ENCODE measurements at regions not wholly inside any gene's neighbourhood (a gene's known extent, or its start where the extent isn't known, plus 50 kb on each side); places are given as distances from the start of the nearest gene placed in this dataset.

- Histone ChIP-seq H4K20me1 (ENCODE audit: insufficient read depth, low read length) (no peaks in the 10 kb centered on the region), H3K9me2 (ENCODE audit: insufficient read depth, low read length) (no peaks in the 10 kb centered on the region), H3K36me3 (ENCODE audit: insufficient read depth, low read length) (no peaks in the 10 kb centered on the region), H3K9me3 (ENCODE audit: low read length) (no peaks in the 10 kb centered on the region), H3K4me2 (ENCODE audit: low read length) (no peak overlapping the region), H3K79me2 (ENCODE audit: insufficient read depth, low read depth, low read length) (no peaks in the 10 kb centered on the region), H3K27ac (ENCODE audit: low read depth, low read length, poor library complexity, severe bottlenecking) (no peak overlapping the region), H2AFZ (ENCODE audit: low read length) (no peak overlapping the region), H3K4me3 (ENCODE audit: low read depth, low read length, poor library complexity, severe bottlenecking) (no peak overlapping the region), H3K4me1 (ENCODE audit: insufficient read depth, low read length, poor library complexity, severe bottlenecking) (no peaks in the 10 kb centered on the region)
- intact Hi-C loops (cut with micrococcal nuclease; ENCODE audit: unreplicated experiment) = no loop called here
- no TSS peak for BruUV-seq (replicated peaks)
- ChIA-PET POLR2A (no interaction called here), CTCF (ENCODE audit: unreplicated experiment) (no interaction called here)
- no peak for DNase-seq (ENCODE audit: low spot score)
- TF ChIP-seq, protein P1, sequence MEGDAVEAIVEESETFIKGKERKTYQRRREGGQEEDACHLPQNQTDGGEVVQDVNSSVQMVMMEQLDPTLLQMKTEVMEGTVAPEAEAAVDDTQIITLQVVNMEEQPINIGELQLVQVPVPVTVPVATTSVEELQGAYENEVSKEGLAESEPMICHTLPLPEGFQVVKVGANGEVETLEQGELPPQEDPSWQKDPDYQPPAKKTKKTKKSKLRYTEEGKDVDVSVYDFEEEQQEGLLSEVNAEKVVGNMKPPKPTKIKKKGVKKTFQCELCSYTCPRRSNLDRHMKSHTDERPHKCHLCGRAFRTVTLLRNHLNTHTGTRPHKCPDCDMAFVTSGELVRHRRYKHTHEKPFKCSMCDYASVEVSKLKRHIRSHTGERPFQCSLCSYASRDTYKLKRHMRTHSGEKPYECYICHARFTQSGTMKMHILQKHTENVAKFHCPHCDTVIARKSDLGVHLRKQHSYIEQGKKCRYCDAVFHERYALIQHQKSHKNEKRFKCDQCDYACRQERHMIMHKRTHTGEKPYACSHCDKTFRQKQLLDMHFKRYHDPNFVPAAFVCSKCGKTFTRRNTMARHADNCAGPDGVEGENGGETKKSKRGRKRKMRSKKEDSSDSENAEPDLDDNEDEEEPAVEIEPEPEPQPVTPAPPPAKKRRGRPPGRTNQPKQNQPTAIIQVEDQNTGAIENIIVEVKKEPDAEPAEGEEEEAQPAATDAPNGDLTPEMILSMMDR (conservative IDR thresholded peaks at IDR 0.05; ENCODE audit: low read length) = no peak
- no peak for TF ChIP-seq EZH2phosphoT487 (IDR thresholded peaks at IDR 0.05; ENCODE audit: borderline replicate concordance, low read depth, low read length)
These were observed 193.8 kb upstream of the TLE3 start for GRCh38 chr15:70291305-70292075.

DNA sequence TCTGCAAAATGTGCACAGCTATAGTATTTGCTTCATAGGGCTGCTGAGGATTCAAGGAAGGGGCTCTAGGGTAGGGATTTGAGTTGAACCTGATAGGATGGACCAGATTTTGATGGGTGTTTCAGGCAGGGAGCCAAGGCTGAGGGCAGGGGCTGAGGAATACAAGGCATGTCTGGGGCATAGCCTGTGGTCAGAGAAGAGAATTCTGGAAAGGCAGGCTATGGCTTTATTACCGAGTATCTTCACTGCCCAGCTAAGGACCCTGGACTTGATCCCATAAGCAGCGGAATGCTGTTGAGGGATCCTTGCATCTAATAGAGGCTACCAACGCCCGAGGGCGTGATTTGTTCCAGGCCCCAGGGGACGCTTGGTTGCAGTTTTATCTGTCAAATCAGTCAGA lies 193.0 kb upstream of the TLE3 start:
- ChIA-PET CTCF (ENCODE audit: unreplicated experiment) (no interaction called here), POLR2A (no interaction called here)
- BruUV-seq (replicated peaks) = no TSS peak

More for the DNA sequence above, 193.0 kb upstream of the TLE3 start:
- Histone ChIP-seq H3K27ac (ENCODE audit: low read depth, low read length, poor library complexity, severe bottlenecking) (no peak overlapping the region), H3K36me3 (ENCODE audit: insufficient read depth, low read length) (no peaks in the 10 kb centered on the region), H3K79me2 (ENCODE audit: insufficient read depth, low read depth, low read length) (no peaks in the 10 kb centered on the region), H2AFZ (ENCODE audit: low read length) (no peak overlapping the region), H3K9me3 (ENCODE audit: low read length) (no peaks in the 10 kb centered on the region), H3K4me2 (ENCODE audit: low read length) (no peak overlapping the region), H3K9me2 (ENCODE audit: insufficient read depth, low read length) (no peaks in the 10 kb centered on the region), H4K20me1 (ENCODE audit: insufficient read depth, low read length) (no peaks in the 10 kb centered on the region), H3K4me1 (ENCODE audit: insufficient read depth, low read length, poor library complexity, severe bottlenecking) (no peaks in the 10 kb centered on the region), H3K4me3 (ENCODE audit: low read depth, low read length, poor library complexity, severe bottlenecking) (no peak overlapping the region)
- no peak for DNase-seq (ENCODE audit: low spot score)
- intact Hi-C loops (cut with micrococcal nuclease; ENCODE audit: unreplicated experiment) = no loop called here
- TF ChIP-seq EZH2phosphoT487 (IDR thresholded peaks at IDR 0.05; ENCODE audit: borderline replicate concordance, low read depth, low read length) = no peak
- TF ChIP-seq, protein P1 (conservative IDR thresholded peaks at IDR 0.05; ENCODE audit: low read length) = no peak

Measured in OCI-LY7 (cell line).